ENCODE measurements at regions not wholly inside any gene's neighbourhood (a gene's known extent, or its start where the extent isn't known, plus 50 kb on each side); places are given as distances from the start of the nearest gene placed in this dataset.

- no peak overlapping the region for H3K27ac ChIP-seq
- TF ChIP-seq, protein P1, sequence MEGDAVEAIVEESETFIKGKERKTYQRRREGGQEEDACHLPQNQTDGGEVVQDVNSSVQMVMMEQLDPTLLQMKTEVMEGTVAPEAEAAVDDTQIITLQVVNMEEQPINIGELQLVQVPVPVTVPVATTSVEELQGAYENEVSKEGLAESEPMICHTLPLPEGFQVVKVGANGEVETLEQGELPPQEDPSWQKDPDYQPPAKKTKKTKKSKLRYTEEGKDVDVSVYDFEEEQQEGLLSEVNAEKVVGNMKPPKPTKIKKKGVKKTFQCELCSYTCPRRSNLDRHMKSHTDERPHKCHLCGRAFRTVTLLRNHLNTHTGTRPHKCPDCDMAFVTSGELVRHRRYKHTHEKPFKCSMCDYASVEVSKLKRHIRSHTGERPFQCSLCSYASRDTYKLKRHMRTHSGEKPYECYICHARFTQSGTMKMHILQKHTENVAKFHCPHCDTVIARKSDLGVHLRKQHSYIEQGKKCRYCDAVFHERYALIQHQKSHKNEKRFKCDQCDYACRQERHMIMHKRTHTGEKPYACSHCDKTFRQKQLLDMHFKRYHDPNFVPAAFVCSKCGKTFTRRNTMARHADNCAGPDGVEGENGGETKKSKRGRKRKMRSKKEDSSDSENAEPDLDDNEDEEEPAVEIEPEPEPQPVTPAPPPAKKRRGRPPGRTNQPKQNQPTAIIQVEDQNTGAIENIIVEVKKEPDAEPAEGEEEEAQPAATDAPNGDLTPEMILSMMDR (conservative IDR thresholded peaks at IDR 0.05) = no peak
Observed at GRCh38 chr16:16904601-16905000, 525.7 kb downstream of the NPIPA7 start.

GRCh38 chr16:16905850-16906249, 526.9 kb downstream of the NPIPA7 start:
- TF ChIP-seq, protein P1 (conservative IDR thresholded peaks at IDR 0.05) = no peak
- H3K27ac ChIP-seq = no peak overlapping the region

DNA sequence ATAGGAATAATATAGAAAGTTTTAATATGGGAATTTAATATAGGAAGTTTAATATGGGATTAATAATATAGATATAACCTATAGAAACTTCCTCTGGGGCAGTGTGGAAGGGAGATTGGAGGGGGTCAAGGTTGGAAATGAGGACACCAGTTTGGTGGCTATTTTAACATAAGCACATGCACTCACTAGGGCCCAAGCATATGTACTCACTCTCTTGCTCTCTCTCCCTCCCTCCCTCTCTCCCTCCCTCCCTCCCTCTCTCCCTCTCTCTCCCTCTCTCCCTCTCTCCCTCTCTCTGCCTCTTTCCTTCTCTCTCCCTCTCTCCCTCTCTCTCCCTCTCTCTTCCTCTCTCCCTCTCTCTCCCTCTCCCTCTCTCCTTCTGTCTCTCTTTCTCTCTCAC, 528.1 kb downstream of the NPIPA7 start:
- no peak overlapping the region for H3K27ac ChIP-seq
- TF ChIP-seq, protein P1 (conservative IDR thresholded peaks at IDR 0.05) = no peak

DNA sequence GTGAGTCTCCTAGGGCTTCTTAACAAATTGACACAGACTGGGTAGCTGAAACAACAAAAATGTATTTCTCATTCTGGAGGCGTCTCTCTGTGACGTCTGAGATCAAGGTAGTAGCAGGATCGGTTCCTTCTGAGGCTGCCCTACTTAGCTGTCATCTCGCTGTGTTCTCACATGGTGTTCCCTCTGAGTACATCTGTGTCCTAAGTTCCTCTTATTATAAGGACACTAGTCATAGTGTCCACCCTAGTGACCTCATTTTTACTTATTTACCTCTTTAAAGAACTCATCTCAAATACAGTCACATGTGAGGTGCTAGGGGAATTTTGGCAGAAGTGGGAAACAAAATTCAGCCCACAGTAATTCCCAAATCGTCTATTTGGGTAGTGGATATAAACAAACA, 529.1 kb downstream of the NPIPA7 start:
- TF ChIP-seq, protein P1 (conservative IDR thresholded peaks at IDR 0.05) = no peak
- no peak overlapping the region for H3K27ac ChIP-seq

- TF ChIP-seq, protein P1 (conservative IDR thresholded peaks at IDR 0.05) = no peak
- H3K27ac ChIP-seq = no peak overlapping the region
Observed at GRCh38 chr16:16909126-16909525, 530.2 kb downstream of the NPIPA7 start.

GRCh38 chr16:16910666-16911065, 531.7 kb downstream of the NPIPA7 start:
- no peak overlapping the region for H3K27ac ChIP-seq
- TF ChIP-seq, protein P1 (conservative IDR thresholded peaks at IDR 0.05) = no peak

DNA sequence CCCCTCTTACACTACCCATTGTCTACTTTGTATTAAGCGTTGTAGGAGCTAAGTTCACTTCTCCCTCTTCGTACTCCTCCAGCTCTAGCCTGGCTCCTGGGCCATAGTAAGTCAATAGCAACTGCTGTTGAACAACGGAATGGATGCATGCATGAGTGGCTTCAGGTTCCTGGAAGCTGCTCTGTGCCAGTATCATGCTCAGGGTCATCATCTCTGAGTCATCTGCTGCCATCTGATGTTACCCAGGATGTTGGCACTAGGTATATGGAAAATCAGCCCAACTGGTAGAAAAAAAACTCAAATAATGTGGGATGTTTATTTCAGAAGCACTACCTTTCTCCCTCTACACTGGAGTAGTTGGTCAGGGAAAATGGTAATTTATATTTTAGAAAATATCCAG, 536.8 kb downstream of the NPIPA7 start:
- no peak overlapping the region for H3K27ac ChIP-seq
- TF ChIP-seq, protein P1 (conservative IDR thresholded peaks at IDR 0.05) = no peak
